IMR-90 (cell line): ENCODE measurements at regions not wholly inside any gene's neighbourhood (a gene's known extent, or its start where the extent isn't known, plus 50 kb on each side); places are given as distances from the start of the nearest gene placed in this dataset.
"Not testable (repeated sequence)": the region's sequence is repeated elsewhere in the genome, so short reads cannot be mapped to it uniquely, and the experiment has no call there.

Source experiments
- ATAC-seq: fragments of 200-7000 bp; cut with Tn5 transposase; 2 replicates; pipeline ENCODE4 v1.9.1; 2020; ENCODE audit warnings: low read depth, mild to moderate bottlenecking, moderate library complexity
- BruUV-seq: library from RNA; stranded (reverse); fragments of 400-500 nt; replicated peaks from 2 replicates; lab custom pipeline; 2021; lab: Mats Ljungman, UMichigan
- CTCF ChIA-PET: fragments of 300-600 bp; formaldehyde crosslinking; extraction: SDS; loops from one replicate; lab custom pipeline; 2021; ENCODE audit warnings: antibody characterized with exemption; lab: Yijun Ruan, JAX
- POLR2A ChIA-PET: fragments of 300-600 bp; sonication (Branson Sonifier 250); formaldehyde crosslinking; loops from one replicate; lab custom pipeline; 2022; ENCODE audit warnings: antibody characterized with exemption; ENCODE audit not compliant: unreplicated experiment; lab: Charles Lee
- DNase-seq: peaks from one replicate; pipeline ENCODE4 v3.0.0; 2013
- H2AFZ ChIP-seq: replicated peaks from 2 replicates; pipeline ENCODE3; 2013; ENCODE audit warnings: low read length, mild to moderate bottlenecking; ENCODE audit not compliant: poor library complexity
- H2AK5ac ChIP-seq: 2 replicates; pipeline ENCODE4 v1.6.1; 2013; ENCODE audit warnings: low read depth, low read length, inconsistent platforms
- H2AK9ac ChIP-seq: replicated peaks from 2 replicates; pipeline ENCODE3; 2013; ENCODE audit warnings: mild to moderate bottlenecking, low read depth, low read length, moderate library complexity; ENCODE audit not compliant: poor library complexity
- H2BK120ac ChIP-seq: 2 replicates; pipeline ENCODE4 v1.6.1; 2013; ENCODE audit warnings: low read depth, low read length, inconsistent platforms
- H2BK15ac ChIP-seq: 3 replicates; pipeline ENCODE4 v1.6.1; 2013; ENCODE audit warnings: low read depth, low read length, inconsistent platforms
- H2BK20ac ChIP-seq: 2 replicates; pipeline ENCODE4 v1.6.1; 2013; ENCODE audit warnings: low read depth, mild to moderate bottlenecking, inconsistent platforms, low read length, moderate library complexity
- H2BK5ac ChIP-seq: 2 replicates; pipeline ENCODE4 v1.6.1; 2013; ENCODE audit warnings: mild to moderate bottlenecking, low read depth, low read length, inconsistent platforms; ENCODE audit not compliant: poor library complexity, severe bottlenecking
- H3K14ac ChIP-seq: replicated peaks from 2 replicates; pipeline ENCODE4 v1.6.1; 2013; ENCODE audit warnings: low read depth, low read length, inconsistent platforms
- H3K18ac ChIP-seq: 2 replicates; pipeline ENCODE4 v1.6.1; 2013; ENCODE audit warnings: low read depth, low read length, control low read depth
- H3K23ac ChIP-seq: 2 replicates; pipeline ENCODE4 v1.6.1; 2013; ENCODE audit warnings: low read depth, low read length, inconsistent platforms
- H3K27ac ChIP-seq: 2 replicates; pipeline ENCODE4 v1.5.1; 2013; ENCODE audit warnings: mild to moderate bottlenecking, control low read depth, low read length; ENCODE audit not compliant: insufficient read depth
- H3K27me3 ChIP-seq: 2 replicates; pipeline ENCODE4 v1.6.1; 2013; ENCODE audit warnings: low read length; ENCODE audit not compliant: control insufficient read depth, insufficient read depth
- H3K36me3 ChIP-seq: 2 replicates; pipeline ENCODE4 v1.6.1; 2013; ENCODE audit warnings: low read length, mixed read lengths; ENCODE audit not compliant: control insufficient read depth, insufficient read depth
- H3K4ac ChIP-seq: 2 replicates; pipeline ENCODE4 v1.6.1; 2013; ENCODE audit warnings: low read depth, low read length, inconsistent platforms
- H3K4me1 ChIP-seq: 2 replicates; pipeline ENCODE4 v1.6.1; 2013; ENCODE audit warnings: low read length, mixed read lengths; ENCODE audit not compliant: control insufficient read depth, insufficient read depth
- H3K4me2 ChIP-seq: 2 replicates; pipeline ENCODE4 v1.6.1; 2013; ENCODE audit warnings: low read depth, mild to moderate bottlenecking, control low read depth, low read length, moderate library complexity
- H3K4me3 ChIP-seq: 2 replicates; pipeline ENCODE4 v1.5.1; 2013; ENCODE audit warnings: low read depth, mild to moderate bottlenecking, control low read depth, low read length, moderate library complexity; ENCODE audit not compliant: insufficient read depth
- H3K56ac ChIP-seq: 2 replicates; pipeline ENCODE4 v1.6.1; 2013; ENCODE audit warnings: low read length, inconsistent platforms; ENCODE audit not compliant: insufficient read depth; ENCODE audit errors: extremely low read depth
- H3K79me1 ChIP-seq, 2 experiments: 2 replicates each; pipeline ENCODE4 v1.6.1; 2013; ENCODE audit warnings: low read length in 2 of 2, inconsistent platforms in 1 of 2, low read depth in 1 of 2
- H3K9ac ChIP-seq: 2 replicates; pipeline ENCODE4 v1.6.1; 2013; ENCODE audit warnings: low read depth, low read length, control low read depth
- H3K9me1 ChIP-seq: 2 replicates; pipeline ENCODE4 v1.6.1; 2013; ENCODE audit warnings: low read length, inconsistent platforms; ENCODE audit not compliant: insufficient read depth
- H3K9me3 ChIP-seq: 2 replicates; pipeline ENCODE4 v1.6.1; 2013; ENCODE audit warnings: low read length; ENCODE audit not compliant: control insufficient read depth, insufficient read depth
- H4K20me1 ChIP-seq: 2 replicates; pipeline ENCODE4 v1.6.1; 2013; ENCODE audit warnings: low read length, inconsistent platforms; ENCODE audit not compliant: insufficient read depth
- H4K5ac ChIP-seq: 2 replicates; pipeline ENCODE4 v1.6.1; 2013; ENCODE audit warnings: mild to moderate bottlenecking, low read depth, low read length, control low read depth
- H4K8ac ChIP-seq, 2 experiments: 2 replicates each; pipeline ENCODE4 v1.6.1; 2013; ENCODE audit warnings: low read depth in 2 of 2, low read length in 2 of 2, control low read depth in 1 of 2, inconsistent platforms in 1 of 2
- H4K91ac ChIP-seq: 2 replicates; pipeline ENCODE4 v1.6.1; 2013; ENCODE audit warnings: low read depth, low read length, inconsistent platforms; ENCODE audit not compliant: insufficient read depth
- WGBS, 2 experiments: methylation state at CpG; one replicate each; pipeline versions ENCODE4 v1.1.5 to v1.1.7; 2013; ENCODE audit warnings: missing lambda C conversion rate in 2 of 2; ENCODE audit not compliant: insufficient read length in 1 of 2; ENCODE audit errors: extremely low coverage in 2 of 2; 5-methylcytosine and 5-hydroxymethylcytosine counted together
- dilution Hi-C: fragments of 300-500 bp; cut with HindIII; formaldehyde crosslinking; loops from one replicate; pipeline ENCODE4 v1.14.3; 2018; ENCODE audit warnings: low sequenced_read_pairs; ENCODE audit not compliant: unreplicated experiment
- in situ Hi-C: fragments of 300-500 bp; cut with MboI; formaldehyde crosslinking; loops from 3 replicates; pipeline ENCODE4 v1.14.3; 2019; ENCODE audit warnings: low sequenced_read_pairs, inconsistent platforms, mixed read lengths
- intact Hi-C: fragments of 100-400 bp; cut with micrococcal nuclease; formaldehyde crosslinking; loops from 2 replicates; pipeline ENCODE4 v1.10.0; 2022

DNA sequence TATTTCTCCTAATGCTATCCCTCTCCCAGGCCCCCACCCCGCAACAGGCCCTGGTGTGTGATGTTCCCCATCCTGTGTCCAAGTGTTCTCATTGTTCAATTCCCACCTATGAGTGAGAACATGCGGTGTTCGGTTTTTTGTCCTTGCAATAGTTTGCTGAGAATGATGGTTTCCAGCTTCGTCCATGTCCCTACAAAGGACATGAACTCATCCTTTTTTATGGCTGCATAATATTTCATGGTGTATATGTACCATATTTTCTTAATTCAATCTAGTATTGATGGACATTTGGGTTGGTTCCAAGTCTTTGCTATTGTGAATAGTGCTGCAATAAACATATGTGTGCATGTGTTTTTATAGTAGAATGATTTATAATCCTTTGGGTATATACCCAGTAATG is 1270.3 kb downstream of the UQCRFS1 start:
- H3K9me1 ChIP-seq, in situ Hi-C loops, H2AFZ ChIP-seq, H2AK9ac ChIP-seq, CTCF ChIA-PET, H3K27ac ChIP-seq, H2AK5ac ChIP-seq, H2BK120ac ChIP-seq, H3K4me1 ChIP-seq, H4K91ac ChIP-seq, H3K23ac ChIP-seq, BruUV-seq, H2BK5ac ChIP-seq, H3K9me3 ChIP-seq, H3K4me2 ChIP-seq, H3K56ac ChIP-seq, POLR2A ChIA-PET, DNase-seq, H3K79me1 ChIP-seq, H3K9ac ChIP-seq, H3K4me3 ChIP-seq, H3K18ac ChIP-seq, H2BK15ac ChIP-seq, H4K20me1 ChIP-seq, H3K36me3 ChIP-seq, ATAC-seq, H4K5ac ChIP-seq, H2BK20ac ChIP-seq, H3K4ac ChIP-seq, intact Hi-C loops, H3K14ac ChIP-seq, H4K8ac ChIP-seq, H3K27me3 ChIP-seq, dilution Hi-C loops: not testable (repeated sequence)
- no CpG with 5 or more reads among the region's 4 CpGs for WGBS, 2 experiments
